Naive thymus-derived CD8-positive, alpha-beta T cell (primary cell): ENCODE measurements at regions not wholly inside any gene's neighbourhood (a gene's known extent, or its start where the extent isn't known, plus 50 kb on each side); places are given as distances from the start of the nearest gene placed in this dataset.
A peak's percentile ranks its signal among the peaks of the same experiment; 100 is the strongest.
"Not testable (repeated sequence)": the region's sequence is repeated elsewhere in the genome, so short reads cannot be mapped to it uniquely, and the experiment has no call there.

ENCODE experiments used
- ATAC-seq, 2 donors: fragments of 150-1000 bp; cut with Tn5 transposase in 1 of 2; sonication (Bioruptor Pico), chemical (Tn5 transposase) in 1 of 2; 1 replicate in 1 of 2; 2 replicates in 1 of 2; pipeline ENCODE4 v1.10.0; 2021; ENCODE audit warnings: mild to moderate bottlenecking in 2 of 2, moderate library complexity in 2 of 2
- POLR2A ChIA-PET: fragments of 350-600 bp; sonication (Branson Sonifier 250); formaldehyde crosslinking; loops from one replicate; lab custom pipeline; 2021; ENCODE audit warnings: antibody characterized with exemption; lab: Charles Lee
- DNase-seq, 10 donors: peaks; one replicate each; pipeline versions ENCODE4 v3.0.0 to v3.0.0-alpha.2; 2020 to 2022
- H3K27ac Mint-ChIP-seq, 10 donors: one replicate each; pipeline ENCODE4 v1.8.0; 2020 to 2022; ENCODE audit warnings: mild to moderate bottlenecking in 10 of 10, mixed read lengths in 10 of 10, moderate library complexity in 4 of 10, inconsistent platforms in 1 of 10
- H3K27me3 Mint-ChIP-seq, 5 donors: one replicate each; pipeline ENCODE4 v1.8.0; 2021 to 2022; ENCODE audit warnings: mixed read lengths in 5 of 5
- H3K36me3 Mint-ChIP-seq, 3 donors: one replicate each; pipeline ENCODE4 v1.8.0; 2020 to 2022; ENCODE audit warnings: mixed read lengths in 3 of 3, mild to moderate bottlenecking in 2 of 3, inconsistent platforms in 1 of 3
- H3K4me1 Mint-ChIP-seq, 4 donors: one replicate each; pipeline ENCODE4 v1.8.0; 2021 to 2022; ENCODE audit warnings: mixed read lengths in 4 of 4
- H3K4me3 Mint-ChIP-seq, 10 donors: one replicate each; pipeline ENCODE4 v1.8.0; 2020 to 2022; ENCODE audit warnings: mild to moderate bottlenecking in 10 of 10, mixed read lengths in 10 of 10, moderate library complexity in 6 of 10, inconsistent platforms in 1 of 10
- H3K9me3 Mint-ChIP-seq, 9 donors: one replicate each; pipeline ENCODE4 v1.8.0; 2020 to 2022; ENCODE audit warnings: mixed read lengths in 9 of 9, mild to moderate bottlenecking in 3 of 9, inconsistent platforms in 1 of 9, moderate library complexity in 1 of 9

- Mint-ChIP-seq H3K4me3 (no peak overlapping the region), H3K36me3 (peaks cover 0 to 2% (median 0%) of the 10 kb centered on the region in 3 donors), H3K9me3 (peaks cover 0 to 3% (median 0%) of the 10 kb centered on the region in 9 donors), H3K27me3 (peaks cover 8 to 41% (median 20%) of the 10 kb centered on the region in 5 donors), H3K27ac (peak overlapping the region in 1 of 10 donors; percentile 6), H3K4me1 (peaks cover 0 to 7% (median 1%) of the 10 kb centered on the region in 4 donors)
- POLR2A ChIA-PET: no interaction called here
- no peak for ATAC-seq
- DNase-seq: no peak
Measured at GRCh38 chr1:29416267-29417146, 180.2 kb downstream of the PTPRU start.

- Mint-ChIP-seq H3K27ac (peak overlapping the region in 1 of 10 donors; percentile 6), H3K36me3 (no peaks in the 10 kb centered on the region), H3K27me3 (peaks cover 8 to 35% (median 18%) of the 10 kb centered on the region in 5 donors), H3K9me3 (peaks cover 0 to 1% (median 0%) of the 10 kb centered on the region in 9 donors), H3K4me1 (peaks cover 0 to 7% (median 1%) of the 10 kb centered on the region in 4 donors), H3K4me3 (no peak overlapping the region)
- DNase-seq (no peak), ATAC-seq (no peak)
- POLR2A ChIA-PET: no interaction called here
Measured at GRCh38 chr1:29415861-29416260, 179.5 kb downstream of the PTPRU start.

GRCh38 chr1:29415156-29415830 lies 179.0 kb downstream of the PTPRU start:
- H3K4me1 Mint-ChIP-seq: peaks cover 0 to 7% (median 1%) of the 10 kb centered on the region in 4 donors
- POLR2A ChIA-PET: no interaction called here
- DNase-seq: no peak

GRCh38 chr1:29414086-29414485 lies 177.8 kb downstream of the PTPRU start:
- DNase-seq: no peak
- POLR2A ChIA-PET: no interaction called here
- H3K4me1 Mint-ChIP-seq: peaks cover 0 to 7% (median 1%) of the 10 kb centered on the region in 4 donors
- no peak overlapping the region for H3K4me3 Mint-ChIP-seq
- no peak for ATAC-seq
- H3K27ac Mint-ChIP-seq: no peak overlapping the region
- H3K27me3 Mint-ChIP-seq: peaks cover 7 to 42% (median 24%) of the 10 kb centered on the region in 5 donors
- no peaks in the 10 kb centered on the region for H3K9me3 Mint-ChIP-seq
- H3K36me3 Mint-ChIP-seq: no peaks in the 10 kb centered on the region

More at GRCh38 chr1:29415156-29415830, 179.0 kb downstream of the PTPRU start:
- no peaks in the 10 kb centered on the region for H3K9me3 Mint-ChIP-seq
- H3K36me3 Mint-ChIP-seq: no peaks in the 10 kb centered on the region
- peaks cover 7 to 35% (median 18%) of the 10 kb centered on the region in 5 donors for H3K27me3 Mint-ChIP-seq
- ATAC-seq: no peak
- no peak overlapping the region for H3K27ac Mint-ChIP-seq
- no peak overlapping the region for H3K4me3 Mint-ChIP-seq

- Mint-ChIP-seq H3K4me3 (no peak overlapping the region), H3K27ac (no peak overlapping the region), H3K4me1 (peaks cover 0 to 7% (median 1%) of the 10 kb centered on the region in 4 donors), H3K9me3 (no peaks in the 10 kb centered on the region), H3K27me3 (peaks cover 7 to 46% (median 26%) of the 10 kb centered on the region in 5 donors), H3K36me3 (no peaks in the 10 kb centered on the region)
- POLR2A ChIA-PET: no interaction called here
- ATAC-seq (no peak), DNase-seq (no peak)
Measured at GRCh38 chr1:29413661-29414060, 177.3 kb downstream of the PTPRU start.

GRCh38 chr1:29412591-29412990 lies 176.3 kb downstream of the PTPRU start:
- H3K4me3 Mint-ChIP-seq: no peak overlapping the region
- peaks cover 0 to 7% (median 1%) of the 10 kb centered on the region in 4 donors for H3K4me1 Mint-ChIP-seq
- ATAC-seq: no peak
- no peaks in the 10 kb centered on the region for H3K9me3 Mint-ChIP-seq
- no peak for DNase-seq
- H3K27me3 Mint-ChIP-seq: peaks cover 7 to 48% (median 28%) of the 10 kb centered on the region in 5 donors
- peak overlapping the region in 1 of 10 donors; percentile 1 for H3K27ac Mint-ChIP-seq
- POLR2A ChIA-PET: no interaction called here
- no peaks in the 10 kb centered on the region for H3K36me3 Mint-ChIP-seq

- ATAC-seq: no peak
- Mint-ChIP-seq H3K4me1 (peaks cover 0 to 7% (median 0%) of the 10 kb centered on the region in 4 donors), H3K27me3 (peaks cover 9 to 42% (median 21%) of the 10 kb centered on the region in 5 donors), H3K27ac (no peak overlapping the region), H3K9me3 (no peaks in the 10 kb centered on the region), H3K36me3 (no peaks in the 10 kb centered on the region), H3K4me3 (no peak overlapping the region)
- POLR2A ChIA-PET: no interaction called here
- DNase-seq: no peak
Measured at GRCh38 chr1:29410476-29410875, 174.2 kb downstream of the PTPRU start.

- Mint-ChIP-seq H3K27ac (no peak overlapping the region), H3K4me3 (no peak overlapping the region), H3K27me3 (peaks cover 12 to 42% (median 21%) of the 10 kb centered on the region in 5 donors), H3K36me3 (no peaks in the 10 kb centered on the region), H3K9me3 (peaks cover 0 to 2% (median 0%) of the 10 kb centered on the region in 9 donors), H3K4me1 (peaks cover 0 to 6% (median 0%) of the 10 kb centered on the region in 4 donors)
- no peak for DNase-seq
- POLR2A ChIA-PET: no interaction called here
- ATAC-seq: no peak
Measured at GRCh38 chr1:29409616-29410015, 173.3 kb downstream of the PTPRU start.

GRCh38 chr1:29408831-29409605 lies 172.7 kb downstream of the PTPRU start:
- Mint-ChIP-seq H3K36me3 (no peaks in the 10 kb centered on the region), H3K9me3 (peaks cover 0 to 4% (median 0%) of the 10 kb centered on the region in 9 donors), H3K4me1 (no peaks in the 10 kb centered on the region), H3K27me3 (peaks cover 12 to 41% (median 15%) of the 10 kb centered on the region in 5 donors), H3K27ac (no peak overlapping the region), H3K4me3 (no peak overlapping the region)
- DNase-seq (no peak), ATAC-seq (no peak)
- POLR2A ChIA-PET: no interaction called here

GRCh38 chr1:29406814-29407213 lies 170.5 kb downstream of the PTPRU start:
- peaks cover 0 to 7% (median 2%) of the 10 kb centered on the region in 9 donors for H3K9me3 Mint-ChIP-seq
- no peaks in the 10 kb centered on the region for H3K36me3 Mint-ChIP-seq
- no peak overlapping the region for H3K4me3 Mint-ChIP-seq
- DNase-seq: no peak
- H3K27ac Mint-ChIP-seq: no peak overlapping the region
- peaks cover 0 to 2% (median 0%) of the 10 kb centered on the region in 4 donors for H3K4me1 Mint-ChIP-seq
- no peak for ATAC-seq
- H3K27me3 Mint-ChIP-seq: peaks cover 11 to 55% (median 22%) of the 10 kb centered on the region in 5 donors
- POLR2A ChIA-PET: no interaction called here

- peaks cover 2 to 34% (median 14%) of the 10 kb centered on the region in 9 donors for H3K9me3 Mint-ChIP-seq
- POLR2A ChIA-PET: not testable (repeated sequence)
Measured at GRCh38 chr1:29400203-29400602, 163.9 kb downstream of the PTPRU start.

GRCh38 chr1:29399465-29399864 lies 163.1 kb downstream of the PTPRU start:
- Mint-ChIP-seq H3K9me3 (peaks cover 2 to 34% (median 14%) of the 10 kb centered on the region in 9 donors), H3K36me3 (peaks cover 0 to 5% (median 0%) of the 10 kb centered on the region in 3 donors), H3K4me3 (no peak overlapping the region), H3K27ac (no peak overlapping the region), H3K4me1 (peaks cover 0 to 2% (median 0%) of the 10 kb centered on the region in 4 donors), H3K27me3 (peaks cover 5 to 43% (median 8%) of the 10 kb centered on the region in 5 donors)
- ATAC-seq (no peak), DNase-seq (no peak)
- POLR2A ChIA-PET: no interaction called here

More at GRCh38 chr1:29400203-29400602, 163.9 kb downstream of the PTPRU start:
- H3K4me3 Mint-ChIP-seq, H3K27ac Mint-ChIP-seq, ATAC-seq, H3K4me1 Mint-ChIP-seq, H3K36me3 Mint-ChIP-seq, DNase-seq: not testable (repeated sequence)
- H3K27me3 Mint-ChIP-seq: peaks cover 5 to 49% (median 11%) of the 10 kb centered on the region in 5 donors
